ENCODE measurements at regions not wholly inside any gene's neighbourhood (a gene's known extent, or its start where the extent isn't known, plus 50 kb on each side); places are given as distances from the start of the nearest gene placed in this dataset.

DNA sequence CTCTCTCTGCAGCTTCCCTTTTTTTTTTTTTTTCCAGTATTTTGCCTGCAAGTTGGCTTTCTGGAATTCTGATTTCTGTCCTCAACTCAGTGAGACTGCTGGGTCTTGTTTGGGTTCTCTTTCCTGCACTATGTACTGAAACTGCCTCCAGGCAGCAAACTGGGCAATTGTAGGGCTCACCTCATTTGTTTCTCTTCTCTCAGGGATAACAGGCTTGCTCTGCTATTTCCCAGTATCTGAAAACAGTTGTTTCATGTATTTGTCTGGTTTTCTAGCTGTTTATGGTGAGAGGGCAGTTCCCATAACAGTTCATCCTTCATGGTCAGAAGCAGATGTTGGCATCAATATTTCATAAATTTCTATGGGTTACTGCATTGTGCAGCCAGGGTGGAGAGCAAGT is 206.0 kb downstream of the CYRIA start:
- H3K4me1 ChIP-seq (ENCODE audit: control insufficient read depth in 2 of 2, insufficient read depth in 2 of 2, low read length in 2 of 2) = no peaks in the 10 kb centered on the region
- no peak overlapping the region for H3K9ac ChIP-seq (ENCODE audit: low read length)
- H3K36me3 ChIP-seq (replicated peaks in 1 of 2; ENCODE audit: control extremely low read depth in 1 of 2, control insufficient read depth in 1 of 2, extremely low read depth in 1 of 2, insufficient read depth in 2 of 2, low read length in 1 of 2) = no peaks in the 10 kb centered on the region
- POLR2A ChIA-PET = no interaction called here
- DNase-seq = no peak
- CTCF ChIA-PET = interaction anchor here (1.3 kb wide), 1 partner anchor 9 kb away, joined by 3 read pairs; no protein-coding TSS in a partner anchor
- no peak for ATAC-seq (ENCODE audit: low read depth)
- no peak overlapping the region for H3K4me3 ChIP-seq (ENCODE audit: control extremely low read depth in 1 of 5, extremely low read depth in 1 of 5, insufficient read depth in 1 of 5, low read depth in 2 of 5, low read length in 4 of 5)
- H3K4me1 Mint-ChIP-seq = no peaks in the 10 kb centered on the region
- H4K20me1 ChIP-seq (ENCODE audit: control insufficient read depth, insufficient read depth, low read length, poor library complexity, severe bottlenecking) = no peaks in the 10 kb centered on the region
- H3K9me3 ChIP-seq (ENCODE audit: control extremely low read depth in 1 of 3, control insufficient read depth in 2 of 3, insufficient read depth in 1 of 3, low read length in 2 of 3) = no peaks in the 10 kb centered on the region
- no peak overlapping the region for H2AFZ ChIP-seq (ENCODE audit: insufficient read depth, low read depth, low read length, poor library complexity, severe bottlenecking)
- intact Hi-C loops (cut with micrococcal nuclease) = no loop called here
- no peak overlapping the region for H3K4me3 Mint-ChIP-seq
- peaks cover 28% of the 10 kb centered on the region for H3K27me3 Mint-ChIP-seq
- no peak overlapping the region for H3K27ac Mint-ChIP-seq
- H3K9me3 Mint-ChIP-seq (ENCODE audit: insufficient read depth) = no peaks in the 10 kb centered on the region
- no peaks in the 10 kb centered on the region for H3K79me2 ChIP-seq (ENCODE audit: control insufficient read depth, insufficient read depth, low read length)
- H3K4me2 ChIP-seq (replicated peaks; ENCODE audit: low read depth, low read length, poor library complexity, severe bottlenecking) = no peak overlapping the region
- TF ChIP-seq, protein P1, sequence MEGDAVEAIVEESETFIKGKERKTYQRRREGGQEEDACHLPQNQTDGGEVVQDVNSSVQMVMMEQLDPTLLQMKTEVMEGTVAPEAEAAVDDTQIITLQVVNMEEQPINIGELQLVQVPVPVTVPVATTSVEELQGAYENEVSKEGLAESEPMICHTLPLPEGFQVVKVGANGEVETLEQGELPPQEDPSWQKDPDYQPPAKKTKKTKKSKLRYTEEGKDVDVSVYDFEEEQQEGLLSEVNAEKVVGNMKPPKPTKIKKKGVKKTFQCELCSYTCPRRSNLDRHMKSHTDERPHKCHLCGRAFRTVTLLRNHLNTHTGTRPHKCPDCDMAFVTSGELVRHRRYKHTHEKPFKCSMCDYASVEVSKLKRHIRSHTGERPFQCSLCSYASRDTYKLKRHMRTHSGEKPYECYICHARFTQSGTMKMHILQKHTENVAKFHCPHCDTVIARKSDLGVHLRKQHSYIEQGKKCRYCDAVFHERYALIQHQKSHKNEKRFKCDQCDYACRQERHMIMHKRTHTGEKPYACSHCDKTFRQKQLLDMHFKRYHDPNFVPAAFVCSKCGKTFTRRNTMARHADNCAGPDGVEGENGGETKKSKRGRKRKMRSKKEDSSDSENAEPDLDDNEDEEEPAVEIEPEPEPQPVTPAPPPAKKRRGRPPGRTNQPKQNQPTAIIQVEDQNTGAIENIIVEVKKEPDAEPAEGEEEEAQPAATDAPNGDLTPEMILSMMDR (IDR thresholded peaks at IDR 0.05) = no peak
- TF ChIP-seq EZH2 (IDR thresholded peaks at IDR 0.05; ENCODE audit: borderline replicate concordance, insufficient read depth, low read depth, low read length, poor library complexity, severe bottlenecking) = no peak
- H3K27ac ChIP-seq (ENCODE audit: low read length in 2 of 2) = no peak overlapping the region
- no peaks in the 10 kb centered on the region for H3K27me3 ChIP-seq (replicated peaks in 1 of 4; ENCODE audit: control extremely low read depth in 1 of 4, control insufficient read depth in 3 of 4, insufficient read depth in 4 of 4, low read length in 3 of 4)

DNA sequence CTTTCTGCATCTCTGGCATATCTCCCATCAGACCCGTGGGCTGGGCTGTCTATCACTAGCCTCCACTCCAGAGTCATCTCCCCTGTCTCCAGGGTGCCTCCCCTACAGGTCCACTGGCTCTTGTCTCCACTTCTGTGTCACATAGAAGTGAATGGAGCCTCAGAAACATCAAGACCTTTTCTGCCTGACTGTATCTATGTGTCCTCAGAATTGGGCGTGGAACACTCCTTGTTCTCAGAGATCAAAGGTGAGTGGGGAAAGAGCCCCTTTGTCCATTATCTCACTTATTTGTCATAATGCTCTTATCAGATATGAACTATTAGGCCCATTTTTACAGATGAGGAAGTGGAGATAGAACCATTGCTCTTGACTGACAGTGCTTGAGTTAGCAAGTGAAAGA is 211.0 kb downstream of the CYRIA start:
- Histone ChIP-seq H3K4me3 (ENCODE audit: control extremely low read depth in 1 of 5, extremely low read depth in 1 of 5, insufficient read depth in 1 of 5, low read depth in 2 of 5, low read length in 4 of 5) (no peak overlapping the region), H3K27me3 (replicated peaks in 1 of 4; ENCODE audit: control extremely low read depth in 1 of 4, control insufficient read depth in 3 of 4, insufficient read depth in 4 of 4, low read length in 3 of 4) (peaks cover 0 to 4% (median 0%) of the 10 kb centered on the region in 4 experiments), H3K9me3 (ENCODE audit: control extremely low read depth in 1 of 3, control insufficient read depth in 2 of 3, insufficient read depth in 1 of 3, low read length in 2 of 3) (no peaks in the 10 kb centered on the region), H3K27ac (ENCODE audit: low read length in 2 of 2) (no peak overlapping the region), H3K79me2 (ENCODE audit: control insufficient read depth, insufficient read depth, low read length) (no peaks in the 10 kb centered on the region), H3K9ac (ENCODE audit: low read length) (no peak overlapping the region), H4K20me1 (ENCODE audit: control insufficient read depth, insufficient read depth, low read length, poor library complexity, severe bottlenecking) (no peaks in the 10 kb centered on the region), H2AFZ (ENCODE audit: insufficient read depth, low read depth, low read length, poor library complexity, severe bottlenecking) (no peak overlapping the region), H3K4me2 (replicated peaks; ENCODE audit: low read depth, low read length, poor library complexity, severe bottlenecking) (no peak overlapping the region), H3K4me1 (ENCODE audit: control insufficient read depth in 2 of 2, insufficient read depth in 2 of 2, low read length in 2 of 2) (no peaks in the 10 kb centered on the region), H3K36me3 (replicated peaks in 1 of 2; ENCODE audit: control extremely low read depth in 1 of 2, control insufficient read depth in 1 of 2, extremely low read depth in 1 of 2, insufficient read depth in 2 of 2, low read length in 1 of 2) (no peaks in the 10 kb centered on the region)
- Mint-ChIP-seq H3K4me1 (no peaks in the 10 kb centered on the region), H3K27me3 (peaks cover 9% of the 10 kb centered on the region), H3K9me3 (ENCODE audit: insufficient read depth) (no peaks in the 10 kb centered on the region), H3K27ac (no peak overlapping the region), H3K4me3 (no peak overlapping the region)
- ChIA-PET CTCF (no interaction called here), POLR2A (no interaction called here)
- no peak for ATAC-seq (ENCODE audit: low read depth)
- WGBS (ENCODE audit: insufficient coverage) = 80% methylated on average over 1 of the region's 2 CpGs
- intact Hi-C loops (cut with micrococcal nuclease) = no loop called here
- no peak for DNase-seq
- no peak for TF ChIP-seq EZH2 (IDR thresholded peaks at IDR 0.05; ENCODE audit: borderline replicate concordance, insufficient read depth, low read depth, low read length, poor library complexity, severe bottlenecking)
- TF ChIP-seq, protein P1 (IDR thresholded peaks at IDR 0.05) = no peak

Data from B cell (primary cell).